HFF-Myc (cell line): ENCODE measurements at regions not wholly inside any gene's neighbourhood (a gene's known extent, or its start where the extent isn't known, plus 50 kb on each side); places are given as distances from the start of the nearest gene placed in this dataset.

Experiments
- DNase-seq: peaks from one replicate; pipeline ENCODE4 v3.0.0-alpha.2; 2011; ENCODE audit warnings: low read depth; ENCODE audit errors: extremely low read depth
- H3K4me3 ChIP-seq: replicated peaks from 2 replicates; pipeline ENCODE4 v1.5.1; 2011; ENCODE audit warnings: low read depth, mild to moderate bottlenecking, control low read depth, low read length
- TF ChIP-seq, protein P1 (sequence below): IDR thresholded peaks from 2 replicates; pipeline ENCODE4 v1.5.1; 2012; ENCODE audit warnings: mild to moderate bottlenecking, low read depth, low read length, control low read depth; ENCODE audit errors: missing control alignments

DNA sequence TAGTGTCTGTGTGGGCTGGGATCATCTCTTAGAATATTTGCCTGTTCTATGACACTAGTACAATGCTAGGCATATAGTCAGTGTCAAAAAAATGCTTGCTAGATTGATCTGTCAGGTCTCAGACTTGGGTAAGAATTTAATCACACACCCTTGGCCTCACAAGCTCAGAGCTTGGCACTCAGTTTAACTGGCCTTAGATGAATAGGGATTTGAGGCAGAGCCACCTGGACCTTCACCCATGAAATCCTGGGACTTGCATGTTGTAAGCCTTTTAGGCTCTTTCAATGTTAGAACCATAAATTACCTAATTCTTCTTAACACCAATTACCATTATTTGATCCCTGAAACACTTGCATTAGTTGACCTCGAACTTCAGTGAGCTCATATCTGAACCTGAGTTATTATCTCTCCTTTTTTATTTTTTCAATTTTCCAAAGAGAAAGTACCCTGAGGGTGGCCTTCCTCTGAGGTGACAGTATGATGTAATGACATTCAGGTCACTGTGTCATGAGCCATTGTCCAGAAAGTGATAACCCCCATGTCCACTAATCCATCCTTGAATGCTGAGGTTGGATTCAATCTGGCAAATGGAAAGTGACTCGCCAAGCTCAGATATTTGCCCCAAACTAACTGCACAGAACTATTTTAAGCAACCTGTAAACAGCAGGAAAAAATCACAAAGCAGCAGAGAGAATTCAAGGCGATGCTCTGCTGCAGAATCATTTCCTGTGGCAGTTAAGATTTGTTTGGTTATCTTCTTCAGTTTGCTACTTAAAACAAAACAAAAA is 615.2 kb upstream of the NR2F2 start:
- no peak for DNase-seq
- no peak overlapping the region for H3K4me3 ChIP-seq
- TF ChIP-seq, protein P1, sequence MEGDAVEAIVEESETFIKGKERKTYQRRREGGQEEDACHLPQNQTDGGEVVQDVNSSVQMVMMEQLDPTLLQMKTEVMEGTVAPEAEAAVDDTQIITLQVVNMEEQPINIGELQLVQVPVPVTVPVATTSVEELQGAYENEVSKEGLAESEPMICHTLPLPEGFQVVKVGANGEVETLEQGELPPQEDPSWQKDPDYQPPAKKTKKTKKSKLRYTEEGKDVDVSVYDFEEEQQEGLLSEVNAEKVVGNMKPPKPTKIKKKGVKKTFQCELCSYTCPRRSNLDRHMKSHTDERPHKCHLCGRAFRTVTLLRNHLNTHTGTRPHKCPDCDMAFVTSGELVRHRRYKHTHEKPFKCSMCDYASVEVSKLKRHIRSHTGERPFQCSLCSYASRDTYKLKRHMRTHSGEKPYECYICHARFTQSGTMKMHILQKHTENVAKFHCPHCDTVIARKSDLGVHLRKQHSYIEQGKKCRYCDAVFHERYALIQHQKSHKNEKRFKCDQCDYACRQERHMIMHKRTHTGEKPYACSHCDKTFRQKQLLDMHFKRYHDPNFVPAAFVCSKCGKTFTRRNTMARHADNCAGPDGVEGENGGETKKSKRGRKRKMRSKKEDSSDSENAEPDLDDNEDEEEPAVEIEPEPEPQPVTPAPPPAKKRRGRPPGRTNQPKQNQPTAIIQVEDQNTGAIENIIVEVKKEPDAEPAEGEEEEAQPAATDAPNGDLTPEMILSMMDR: no peak

DNA sequence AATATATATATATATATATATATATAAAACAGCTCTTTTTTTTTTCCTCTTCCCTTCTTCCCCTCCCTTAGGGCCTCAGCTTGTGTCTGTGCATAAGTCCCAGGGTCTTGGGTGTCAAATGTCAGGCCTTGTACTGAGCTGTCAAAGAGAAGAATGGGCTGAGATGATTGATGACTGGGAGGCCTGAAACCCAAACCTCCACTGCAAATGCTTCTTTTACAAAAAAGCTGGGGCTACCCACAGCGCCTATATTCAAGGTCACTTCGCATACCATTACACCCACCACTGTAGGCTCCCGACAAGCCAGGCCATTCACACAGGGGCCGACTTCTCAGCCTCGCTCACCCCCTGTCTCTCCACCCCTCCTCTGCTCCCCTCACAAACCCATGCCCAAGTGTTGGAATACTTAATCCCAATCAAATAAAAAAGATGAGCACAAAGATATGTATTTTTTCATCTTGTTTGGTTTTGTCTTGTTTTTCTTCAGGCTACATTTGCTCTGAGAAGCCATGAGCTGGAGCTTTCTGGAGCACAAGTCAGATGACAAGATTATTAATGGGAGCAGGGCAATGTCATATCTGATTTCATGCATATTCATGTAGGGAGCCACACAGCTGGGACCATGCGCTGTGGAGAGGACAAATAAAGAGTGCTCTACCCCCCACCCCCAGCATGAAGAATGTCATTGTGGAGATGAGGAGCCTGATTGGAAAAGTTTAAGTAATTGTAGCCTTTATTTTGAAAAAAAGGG is 614.4 kb upstream of the NR2F2 start:
- no peak overlapping the region for H3K4me3 ChIP-seq
- TF ChIP-seq, protein P1: no peak
- DNase-seq: no peak

DNA sequence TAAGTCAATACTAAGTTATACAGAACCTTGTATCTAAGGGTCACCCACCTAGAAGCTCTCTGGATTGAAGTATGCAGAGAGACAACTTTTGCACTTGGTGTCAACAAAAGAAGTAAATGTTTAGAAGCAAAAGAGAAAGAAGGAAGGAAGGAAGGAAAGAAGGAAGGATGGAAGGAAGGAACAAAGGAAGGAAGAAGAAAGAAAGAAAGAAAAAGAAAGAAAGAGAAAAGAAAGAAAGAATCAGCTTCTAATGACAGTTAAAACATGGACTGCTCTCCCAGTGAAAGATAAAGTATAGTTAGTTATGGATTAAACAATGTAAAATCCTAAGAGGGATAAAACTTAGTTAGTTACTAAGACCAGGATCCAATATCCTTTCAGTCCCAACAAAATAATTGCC is 613.8 kb upstream of the NR2F2 start:
- TF ChIP-seq, protein P1: no peak
- DNase-seq: no peak
- H3K4me3 ChIP-seq: no peak overlapping the region

DNA sequence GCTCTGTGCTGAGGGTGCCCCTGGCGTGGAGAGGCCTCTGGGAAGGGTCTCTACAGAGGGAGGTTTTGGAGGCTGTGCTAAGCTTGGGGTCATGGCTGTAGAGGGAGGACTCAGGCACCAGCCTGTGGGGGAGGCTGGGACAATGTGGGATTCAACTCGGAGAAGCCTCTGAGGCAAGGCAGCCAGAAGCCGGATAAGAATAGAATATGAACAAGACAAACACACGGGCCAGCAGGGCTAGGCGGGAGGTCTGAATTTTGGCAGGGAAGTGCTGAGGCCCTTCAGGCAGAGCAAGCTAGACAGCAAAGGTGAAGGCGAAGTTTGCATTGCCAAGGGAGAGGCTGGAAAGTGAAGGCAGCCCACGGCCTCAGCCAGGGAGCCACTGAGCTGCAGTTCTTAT is 612.1 kb upstream of the NR2F2 start:
- no peak for DNase-seq
- TF ChIP-seq, protein P1: no peak
- H3K4me3 ChIP-seq: no peak overlapping the region

DNA sequence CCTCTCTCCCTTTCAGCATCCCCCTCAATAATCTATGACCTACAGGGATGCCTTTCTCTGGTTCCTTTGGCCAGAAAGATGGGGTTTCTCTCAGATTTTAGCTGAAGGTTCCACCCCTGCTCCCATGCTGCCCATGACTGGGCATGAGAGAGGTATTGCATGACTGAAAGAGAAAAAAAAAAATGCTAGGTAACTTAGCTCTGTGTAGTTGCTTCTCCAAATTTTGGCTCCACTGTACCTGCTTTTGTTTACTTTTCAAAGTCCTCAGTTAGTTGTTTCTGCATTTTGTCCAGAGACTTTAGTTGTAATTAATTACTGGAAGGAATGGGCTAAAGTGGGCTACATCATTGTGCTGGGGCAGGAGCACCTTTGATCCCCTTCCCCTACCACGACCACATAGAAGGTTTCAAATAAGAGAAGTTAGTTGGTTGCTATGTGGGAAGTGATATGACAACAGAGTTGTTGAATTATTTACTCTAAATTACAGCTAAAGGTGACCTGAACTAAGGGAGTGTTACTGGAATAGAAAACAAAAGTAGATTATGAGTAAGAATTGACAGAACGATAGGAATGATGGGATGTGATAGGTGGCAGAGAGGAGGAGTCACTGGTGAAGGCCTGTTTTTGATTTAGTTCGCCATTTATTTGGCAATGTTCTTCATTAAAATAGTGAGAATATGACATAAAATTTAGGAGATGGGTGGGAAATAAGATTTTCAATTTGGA is 605.4 kb upstream of the NR2F2 start:
- no peak overlapping the region for H3K4me3 ChIP-seq
- no peak for DNase-seq
- TF ChIP-seq, protein P1: no peak

DNA sequence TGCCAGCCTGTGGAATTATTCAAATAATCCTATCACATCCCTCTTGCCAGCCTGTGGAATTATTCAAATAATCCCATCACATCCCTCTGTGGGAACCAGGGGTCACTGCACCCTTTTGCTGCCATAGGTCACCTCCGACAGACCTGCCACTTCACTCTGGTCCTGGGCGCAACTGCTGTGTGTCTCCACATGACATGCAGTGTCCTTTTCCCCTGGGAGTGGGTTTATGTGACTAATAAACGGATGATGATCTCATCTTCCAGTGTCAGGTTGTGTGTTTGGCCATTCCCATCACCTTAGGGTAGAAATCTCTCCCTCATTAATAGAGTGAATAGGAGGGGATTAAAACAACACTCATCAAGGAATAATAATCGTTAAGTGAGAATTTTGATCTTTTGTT is 603.6 kb upstream of the NR2F2 start:
- TF ChIP-seq, protein P1: no peak
- no peak overlapping the region for H3K4me3 ChIP-seq
- DNase-seq: no peak
